ENCODE measurements at regions not wholly inside any gene's neighbourhood (a gene's known extent, or its start where the extent isn't known, plus 50 kb on each side); places are given as distances from the start of the nearest gene placed in this dataset.

GRCh38 chr9:81532251-81532650 is 157.1 kb downstream of the TLE1 start:
- Histone ChIP-seq H3K36me3 (no peaks in the 10 kb centered on the region), H3K4me3 (no peak overlapping the region), H3K9me3 (no peaks in the 10 kb centered on the region), H3K4me1 (peaks cover 0 to 6% (median 4%) of the 10 kb centered on the region in 4 donors), H3K27ac (replicated peaks in 1 of 4) (no peak overlapping the region), H3K27me3 (no peaks in the 10 kb centered on the region)
- no peak for TF ChIP-seq EP300 (IDR thresholded peaks at IDR 0.05)
- TF ChIP-seq POLR2AphosphoS5 (IDR thresholded peaks at IDR 0.05), result no peak
- TF ChIP-seq POLR2A (IDR thresholded peaks at IDR 0.05; ENCODE audit: low read depth), result no peak
- no peak for TF ChIP-seq CTCF (IDR thresholded peaks at IDR 0.05)
- DNase-seq (ENCODE audit: extremely low spot score), result no peak
- intact Hi-C loops (cut with DNase I), result no loop called here
- 99% methylated on average over 4 of the region's 4 CpGs for WGBS

GRCh38 chr9:81531511-81531910 is 157.8 kb downstream of the TLE1 start:
- DNase-seq (ENCODE audit: extremely low spot score), result no peak

GRCh38 chr9:81530846-81531245 is 158.5 kb downstream of the TLE1 start:
- TF ChIP-seq POLR2AphosphoS5 (IDR thresholded peaks at IDR 0.05) (no peak), POLR2A (IDR thresholded peaks at IDR 0.05; ENCODE audit: low read depth) (no peak), EP300 (IDR thresholded peaks at IDR 0.05) (no peak), CTCF (IDR thresholded peaks at IDR 0.05) (no peak)
- no peaks in the 10 kb centered on the region for H3K27me3 ChIP-seq
- no peak overlapping the region for H3K4me3 ChIP-seq
- peaks cover 0 to 6% (median 4%) of the 10 kb centered on the region in 4 donors for H3K4me1 ChIP-seq
- no peak for DNase-seq (ENCODE audit: extremely low spot score)
- intact Hi-C loops (cut with DNase I), result no loop called here
- H3K27ac ChIP-seq (replicated peaks in 1 of 4), result no peak overlapping the region
- H3K9me3 ChIP-seq, result no peaks in the 10 kb centered on the region
- 96% methylated on average over 4 of the region's 4 CpGs for WGBS
- no peaks in the 10 kb centered on the region for H3K36me3 ChIP-seq

More at GRCh38 chr9:81531511-81531910, 157.8 kb downstream of the TLE1 start:
- WGBS, result 97% methylated on average over 6 of the region's 6 CpGs
- Histone ChIP-seq H3K27ac (replicated peaks in 1 of 4) (no peak overlapping the region), H3K4me3 (no peak overlapping the region), H3K27me3 (no peaks in the 10 kb centered on the region), H3K36me3 (no peaks in the 10 kb centered on the region), H3K9me3 (no peaks in the 10 kb centered on the region), H3K4me1 (peaks cover 0 to 6% (median 4%) of the 10 kb centered on the region in 4 donors)
- intact Hi-C loops (cut with DNase I), result no loop called here
- TF ChIP-seq POLR2A (IDR thresholded peaks at IDR 0.05; ENCODE audit: low read depth) (no peak), POLR2AphosphoS5 (IDR thresholded peaks at IDR 0.05) (no peak), EP300 (IDR thresholded peaks at IDR 0.05) (no peak), CTCF (IDR thresholded peaks at IDR 0.05) (no peak)

GRCh38 chr9:81530310-81530810 is 159.0 kb downstream of the TLE1 start:
- 86% methylated on average over 5 of the region's 5 CpGs for WGBS

More at GRCh38 chr9:81530310-81530810, 159.0 kb downstream of the TLE1 start:
- no peak for DNase-seq (ENCODE audit: extremely low spot score)
- Histone ChIP-seq H3K4me3 (no peak overlapping the region), H3K4me1 (peaks cover 0 to 6% (median 4%) of the 10 kb centered on the region in 4 donors), H3K27ac (replicated peaks in 1 of 4) (no peak overlapping the region), H3K9me3 (no peaks in the 10 kb centered on the region), H3K27me3 (no peaks in the 10 kb centered on the region), H3K36me3 (no peaks in the 10 kb centered on the region)
- no peak for TF ChIP-seq POLR2AphosphoS5 (IDR thresholded peaks at IDR 0.05)
- no peak for TF ChIP-seq POLR2A (IDR thresholded peaks at IDR 0.05; ENCODE audit: low read depth)
- TF ChIP-seq CTCF (IDR thresholded peaks at IDR 0.05), result no peak
- no peak for TF ChIP-seq EP300 (IDR thresholded peaks at IDR 0.05)
- intact Hi-C loops (cut with DNase I), result no loop called here
